ENCODE measurements at regions not wholly inside any gene's neighbourhood (a gene's known extent, or its start where the extent isn't known, plus 50 kb on each side); places are given as distances from the start of the nearest gene placed in this dataset.

- no peak for TF ChIP-seq GABPA (IDR thresholded peaks at IDR 0.05; ENCODE audit: low read depth)
- TF ChIP-seq GATA2 (CRISPR knock-in tag; IDR thresholded peaks at IDR 0.05): peak; percentile 85
- 0 out of 2 replicates have a peak, but pooled peaks have one; percentile 24 for TF ChIP-seq MXI1 (IDR thresholded peaks at IDR 0.05; ENCODE audit: low read depth, low read length)
- Histone ChIP-seq H3K27ac (ENCODE audit: low read depth in 2 of 2, low read length in 1 of 2) (peak overlapping the region in 1 of 2 experiments; percentile 47; a peak in 2 of 4 replicates), H2AFZ (ENCODE audit: low read depth) (no peak overlapping the region), H3K36me3 (replicated peaks in 1 of 2; ENCODE audit: control insufficient read depth in 1 of 2, insufficient read depth in 2 of 2, low read length in 1 of 2) (no peaks in the 10 kb centered on the region), H3F3A (replicated peaks; ENCODE audit: insufficient read depth) (no peaks in the 10 kb centered on the region), H4K20me1 (ENCODE audit: insufficient read depth) (no peaks in the 10 kb centered on the region), H3K9me2 (no peaks in the 10 kb centered on the region), H3K9ac (no peak overlapping the region), H3K9me3 (no peaks in the 10 kb centered on the region), H3K27me3 (ENCODE audit: insufficient read depth) (no peaks in the 10 kb centered on the region), H3K79me2 (ENCODE audit: insufficient read depth) (no peaks in the 10 kb centered on the region), H3K4me1 (ENCODE audit: control insufficient read depth in 1 of 2, insufficient read depth in 2 of 2, low read depth in 1 of 2, low read length in 1 of 2) (peaks cover 0 to 19% of the 10 kb centered on the region in 2 experiments; a peak in 1 of 4 replicates), H3K4me2 (no peak overlapping the region), H3K4me3 (ENCODE audit: low read depth in 2 of 2, low read length in 1 of 2) (no peak overlapping the region)
- peak; percentile 88 for DNase-seq
- CTCF ChIA-PET: interaction anchor here (0.8 to 2.3 kb wide), 6 partner anchors 9 to 180 kb away, joined by 3 to 8 read pairs (median 4); no protein-coding TSS in a partner anchor
- POLR2A ChIA-PET: no interaction called here
- WGBS (ENCODE audit: low lambda C conversion rate): 29% methylated on average over 16 of the region's 19 CpGs
These were observed 195.4 kb upstream of the C14orf180 start for GRCh38 chr14:104383996-104384775.

GRCh38 chr14:104384776-104385071, 194.8 kb upstream of the C14orf180 start:
- no peaks in the 10 kb centered on the region for H3F3A ChIP-seq (replicated peaks; ENCODE audit: insufficient read depth)
- POLR2A ChIA-PET: no interaction called here

More at GRCh38 chr14:104384776-104385071, 194.8 kb upstream of the C14orf180 start:
- no peak overlapping the region for H2AFZ ChIP-seq (ENCODE audit: low read depth)
- TF ChIP-seq FOXJ3 (CRISPR knock-in tag; IDR thresholded peaks at IDR 0.05) (no peak), REST (IDR thresholded peaks at IDR 0.05; ENCODE audit: low read depth, low read length) (no peak), MEF2A (IDR thresholded peaks at IDR 0.05; ENCODE audit: borderline replicate concordance, low read depth) (no peak), CTCF (IDR thresholded peaks at IDR 0.05) (no peak), USF2 (IDR thresholded peaks at IDR 0.05; ENCODE audit: borderline replicate concordance, low read depth, low read length) (no peak), IRF3 (IDR thresholded peaks at IDR 0.05; ENCODE audit: low read depth, low read length) (no peak), TAF1 (IDR thresholded peaks at IDR 0.05; ENCODE audit: borderline replicate concordance, low read depth, low read length) (no peak), POLR2AphosphoS5 (IDR thresholded peaks at IDR 0.05; ENCODE audit: low read depth, low read length) (no peak), NRF1 (IDR thresholded peaks at IDR 0.05; ENCODE audit: low read depth, low read length) (no peak), TEAD4 (IDR thresholded peaks at IDR 0.05; ENCODE audit: borderline replicate concordance, insufficient read depth) (no peak), CHD2 (IDR thresholded peaks at IDR 0.05; ENCODE audit: low read length, partially characterized antibody) (no peak), RCOR1 (IDR thresholded peaks at IDR 0.05; ENCODE audit: low read length) (no peak)
- no peaks in the 10 kb centered on the region for H3K36me3 ChIP-seq (replicated peaks in 1 of 2; ENCODE audit: control insufficient read depth in 1 of 2, insufficient read depth in 2 of 2, low read length in 1 of 2)
- no peak overlapping the region for H3K9ac ChIP-seq
- H3K9me3 ChIP-seq: no peaks in the 10 kb centered on the region
- no peak overlapping the region; a peak in 1 of 4 replicates for H3K27ac ChIP-seq (ENCODE audit: low read depth in 2 of 2, low read length in 1 of 2)
- CTCF ChIA-PET: interaction anchor here (0.9 to 2.3 kb wide), 4 partner anchors 8 to 126 kb away, joined by 3 to 8 read pairs (median 4); no protein-coding TSS in a partner anchor
- H3K27me3 ChIP-seq (ENCODE audit: insufficient read depth): no peaks in the 10 kb centered on the region
- H3K4me3 ChIP-seq (ENCODE audit: low read depth in 2 of 2, low read length in 1 of 2): no peak overlapping the region
- no peaks in the 10 kb centered on the region for H3K79me2 ChIP-seq (ENCODE audit: insufficient read depth)
- DNase-seq: peak; percentile 34
- WGBS (ENCODE audit: low lambda C conversion rate): 44% methylated on average over 6 of the region's 6 CpGs
- H3K4me2 ChIP-seq: no peak overlapping the region
- H4K20me1 ChIP-seq (ENCODE audit: insufficient read depth): no peaks in the 10 kb centered on the region
- H3K9me2 ChIP-seq: no peaks in the 10 kb centered on the region
- H3K4me1 ChIP-seq (ENCODE audit: control insufficient read depth in 1 of 2, insufficient read depth in 2 of 2, low read depth in 1 of 2, low read length in 1 of 2): peaks cover 0 to 19% of the 10 kb centered on the region in 2 experiments; a peak in 1 of 4 replicates

Data from SK-N-SH (cell line).